ENCODE measurements at regions not wholly inside any gene's neighbourhood (a gene's known extent, or its start where the extent isn't known, plus 50 kb on each side); places are given as distances from the start of the nearest gene placed in this dataset.

DNA sequence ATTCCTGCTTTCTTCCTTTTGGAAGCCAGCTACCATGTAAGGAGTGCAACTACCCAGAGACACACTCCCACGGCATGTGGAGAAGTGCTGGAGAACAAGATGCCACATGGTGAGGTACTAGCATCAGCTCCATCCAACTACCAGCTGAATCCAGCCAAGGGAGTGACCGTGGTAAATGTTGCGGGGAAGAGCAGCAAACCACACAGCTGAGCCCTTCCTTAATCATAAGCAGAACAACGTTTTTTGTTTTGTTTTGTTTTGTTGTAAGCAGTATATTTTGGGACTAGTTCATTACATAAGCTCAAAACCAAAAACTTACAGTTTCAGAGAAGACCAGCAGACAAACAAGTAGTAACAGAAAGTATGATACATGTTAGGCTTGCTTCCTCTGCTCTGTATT is 212.6 kb upstream of the ATP10A start:
- TF ChIP-seq, protein P1, sequence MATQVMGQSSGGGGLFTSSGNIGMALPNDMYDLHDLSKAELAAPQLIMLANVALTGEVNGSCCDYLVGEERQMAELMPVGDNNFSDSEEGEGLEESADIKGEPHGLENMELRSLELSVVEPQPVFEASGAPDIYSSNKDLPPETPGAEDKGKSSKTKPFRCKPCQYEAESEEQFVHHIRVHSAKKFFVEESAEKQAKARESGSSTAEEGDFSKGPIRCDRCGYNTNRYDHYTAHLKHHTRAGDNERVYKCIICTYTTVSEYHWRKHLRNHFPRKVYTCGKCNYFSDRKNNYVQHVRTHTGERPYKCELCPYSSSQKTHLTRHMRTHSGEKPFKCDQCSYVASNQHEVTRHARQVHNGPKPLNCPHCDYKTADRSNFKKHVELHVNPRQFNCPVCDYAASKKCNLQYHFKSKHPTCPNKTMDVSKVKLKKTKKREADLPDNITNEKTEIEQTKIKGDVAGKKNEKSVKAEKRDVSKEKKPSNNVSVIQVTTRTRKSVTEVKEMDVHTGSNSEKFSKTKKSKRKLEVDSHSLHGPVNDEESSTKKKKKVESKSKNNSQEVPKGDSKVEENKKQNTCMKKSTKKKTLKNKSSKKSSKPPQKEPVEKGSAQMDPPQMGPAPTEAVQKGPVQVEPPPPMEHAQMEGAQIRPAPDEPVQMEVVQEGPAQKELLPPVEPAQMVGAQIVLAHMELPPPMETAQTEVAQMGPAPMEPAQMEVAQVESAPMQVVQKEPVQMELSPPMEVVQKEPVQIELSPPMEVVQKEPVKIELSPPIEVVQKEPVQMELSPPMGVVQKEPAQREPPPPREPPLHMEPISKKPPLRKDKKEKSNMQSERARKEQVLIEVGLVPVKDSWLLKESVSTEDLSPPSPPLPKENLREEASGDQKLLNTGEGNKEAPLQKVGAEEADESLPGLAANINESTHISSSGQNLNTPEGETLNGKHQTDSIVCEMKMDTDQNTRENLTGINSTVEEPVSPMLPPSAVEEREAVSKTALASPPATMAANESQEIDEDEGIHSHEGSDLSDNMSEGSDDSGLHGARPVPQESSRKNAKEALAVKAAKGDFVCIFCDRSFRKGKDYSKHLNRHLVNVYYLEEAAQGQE (IDR thresholded peaks at IDR 0.05; ENCODE audit: insufficient replicate concordance, low read depth), result no peak
- TF ChIP-seq, protein P2, sequence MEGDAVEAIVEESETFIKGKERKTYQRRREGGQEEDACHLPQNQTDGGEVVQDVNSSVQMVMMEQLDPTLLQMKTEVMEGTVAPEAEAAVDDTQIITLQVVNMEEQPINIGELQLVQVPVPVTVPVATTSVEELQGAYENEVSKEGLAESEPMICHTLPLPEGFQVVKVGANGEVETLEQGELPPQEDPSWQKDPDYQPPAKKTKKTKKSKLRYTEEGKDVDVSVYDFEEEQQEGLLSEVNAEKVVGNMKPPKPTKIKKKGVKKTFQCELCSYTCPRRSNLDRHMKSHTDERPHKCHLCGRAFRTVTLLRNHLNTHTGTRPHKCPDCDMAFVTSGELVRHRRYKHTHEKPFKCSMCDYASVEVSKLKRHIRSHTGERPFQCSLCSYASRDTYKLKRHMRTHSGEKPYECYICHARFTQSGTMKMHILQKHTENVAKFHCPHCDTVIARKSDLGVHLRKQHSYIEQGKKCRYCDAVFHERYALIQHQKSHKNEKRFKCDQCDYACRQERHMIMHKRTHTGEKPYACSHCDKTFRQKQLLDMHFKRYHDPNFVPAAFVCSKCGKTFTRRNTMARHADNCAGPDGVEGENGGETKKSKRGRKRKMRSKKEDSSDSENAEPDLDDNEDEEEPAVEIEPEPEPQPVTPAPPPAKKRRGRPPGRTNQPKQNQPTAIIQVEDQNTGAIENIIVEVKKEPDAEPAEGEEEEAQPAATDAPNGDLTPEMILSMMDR (IDR thresholded peaks at IDR 0.05; ENCODE audit: insufficient read depth, low read length), result no peak
- TF ChIP-seq POLR2AphosphoS5 (IDR thresholded peaks at IDR 0.05; ENCODE audit: low read depth), result no peak
- TF ChIP-seq GABPA (IDR thresholded peaks at IDR 0.05; ENCODE audit: low read depth), result no peak

Measured in HL-60 (cell line).